Activated B cell treated with CpG ODN at 0.5 μM for 24 hours (primary cell): ENCODE measurements at regions not wholly inside any gene's neighbourhood (a gene's known extent, or its start where the extent isn't known, plus 50 kb on each side); places are given as distances from the start of the nearest gene placed in this dataset.
"Not testable (repeated sequence)": the region's sequence is repeated elsewhere in the genome, so short reads cannot be mapped to it uniquely, and the experiment has no call there.

Experiments
- ATAC-seq: fragments of 200-7000 bp; cut with Tn5 transposase; one replicate; pipeline ENCODE4 v1.10.0; 2021; ENCODE audit warnings: low read depth, mild to moderate bottlenecking, moderate library complexity
- CTCF ChIA-PET: fragments of 350-600 bp; sonication (Branson Sonifier 250); formaldehyde crosslinking; loops from one replicate; lab custom pipeline; 2021; ENCODE audit warnings: antibody characterized with exemption; lab: Charles Lee
- POLR2A ChIA-PET: fragments of 350-600 bp; sonication (Branson Sonifier 250); formaldehyde crosslinking; loops from one replicate; lab custom pipeline; 2021; ENCODE audit warnings: antibody characterized with exemption; lab: Charles Lee
- DNase-seq: peaks from one replicate; pipeline ENCODE4 v3.0.0; 2022
- H3K27ac Mint-ChIP-seq: one replicate; pipeline ENCODE4 v1.8.0; 2020; ENCODE audit warnings: mixed read lengths
- H3K27me3 Mint-ChIP-seq: one replicate; pipeline ENCODE4 v1.8.0; 2021; ENCODE audit warnings: mixed read lengths
- H3K36me3 Mint-ChIP-seq: one replicate; pipeline ENCODE4 v1.8.0; 2021; ENCODE audit warnings: low read depth, mixed read lengths
- H3K4me1 Mint-ChIP-seq: one replicate; pipeline ENCODE4 v1.8.0; 2021; ENCODE audit warnings: mixed read lengths
- H3K4me3 Mint-ChIP-seq: one replicate; pipeline ENCODE4 v1.8.0; 2020; ENCODE audit warnings: mild to moderate bottlenecking, mixed read lengths
- H3K9me3 Mint-ChIP-seq: one replicate; pipeline ENCODE4 v1.8.0; 2020; ENCODE audit warnings: mixed read lengths
- intact Hi-C: fragments of 100-400 bp; cut with micrococcal nuclease; formaldehyde crosslinking; loops from one replicate; pipeline ENCODE4 v1.15.1; 2024
- TF ChIP-seq, protein P1 (sequence below): fragments of 200-600 bp; IDR thresholded peaks from one replicate; pipeline ENCODE4 v1.8.0; 2022; ENCODE audit warnings: antibody characterized with exemption, mild to moderate bottlenecking

DNA sequence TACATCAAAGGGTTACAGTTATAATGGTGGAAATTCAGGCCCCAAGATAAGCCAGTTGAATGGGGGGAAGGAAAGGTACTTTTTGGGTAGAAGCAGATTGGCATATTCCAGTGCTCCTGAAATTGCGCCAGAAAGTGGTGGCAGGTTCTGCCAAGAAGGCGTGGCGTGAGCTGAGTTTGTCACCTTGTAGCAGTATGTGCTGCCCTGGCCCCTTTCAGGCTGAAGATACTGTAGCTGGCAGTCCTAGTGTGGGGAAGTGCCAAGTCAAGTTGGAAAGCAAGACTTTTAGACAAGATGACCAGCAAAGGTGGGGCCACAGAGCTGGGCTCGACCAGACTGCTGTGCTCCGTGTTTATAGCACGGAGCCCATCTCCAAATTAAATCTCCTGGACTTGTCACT lies 133.6 kb upstream of the GLRA1 start:
- Mint-ChIP-seq H3K27me3 (peaks cover 6% of the 10 kb centered on the region), H3K4me1 (peaks cover 17% of the 10 kb centered on the region), H3K27ac (no peak overlapping the region), H3K9me3 (peaks cover 7% of the 10 kb centered on the region), H3K4me3 (no peak overlapping the region), H3K36me3 (no peaks in the 10 kb centered on the region)
- ChIA-PET CTCF (no interaction called here), POLR2A (interaction anchor here (0.6 kb wide), 1 partner anchor 29 kb away, joined by 3 read pairs; no protein-coding TSS in a partner anchor)
- ATAC-seq (no peak), DNase-seq (no peak)
- TF ChIP-seq, protein P1, sequence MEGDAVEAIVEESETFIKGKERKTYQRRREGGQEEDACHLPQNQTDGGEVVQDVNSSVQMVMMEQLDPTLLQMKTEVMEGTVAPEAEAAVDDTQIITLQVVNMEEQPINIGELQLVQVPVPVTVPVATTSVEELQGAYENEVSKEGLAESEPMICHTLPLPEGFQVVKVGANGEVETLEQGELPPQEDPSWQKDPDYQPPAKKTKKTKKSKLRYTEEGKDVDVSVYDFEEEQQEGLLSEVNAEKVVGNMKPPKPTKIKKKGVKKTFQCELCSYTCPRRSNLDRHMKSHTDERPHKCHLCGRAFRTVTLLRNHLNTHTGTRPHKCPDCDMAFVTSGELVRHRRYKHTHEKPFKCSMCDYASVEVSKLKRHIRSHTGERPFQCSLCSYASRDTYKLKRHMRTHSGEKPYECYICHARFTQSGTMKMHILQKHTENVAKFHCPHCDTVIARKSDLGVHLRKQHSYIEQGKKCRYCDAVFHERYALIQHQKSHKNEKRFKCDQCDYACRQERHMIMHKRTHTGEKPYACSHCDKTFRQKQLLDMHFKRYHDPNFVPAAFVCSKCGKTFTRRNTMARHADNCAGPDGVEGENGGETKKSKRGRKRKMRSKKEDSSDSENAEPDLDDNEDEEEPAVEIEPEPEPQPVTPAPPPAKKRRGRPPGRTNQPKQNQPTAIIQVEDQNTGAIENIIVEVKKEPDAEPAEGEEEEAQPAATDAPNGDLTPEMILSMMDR: no peak
- intact Hi-C loops: no loop called here

DNA sequence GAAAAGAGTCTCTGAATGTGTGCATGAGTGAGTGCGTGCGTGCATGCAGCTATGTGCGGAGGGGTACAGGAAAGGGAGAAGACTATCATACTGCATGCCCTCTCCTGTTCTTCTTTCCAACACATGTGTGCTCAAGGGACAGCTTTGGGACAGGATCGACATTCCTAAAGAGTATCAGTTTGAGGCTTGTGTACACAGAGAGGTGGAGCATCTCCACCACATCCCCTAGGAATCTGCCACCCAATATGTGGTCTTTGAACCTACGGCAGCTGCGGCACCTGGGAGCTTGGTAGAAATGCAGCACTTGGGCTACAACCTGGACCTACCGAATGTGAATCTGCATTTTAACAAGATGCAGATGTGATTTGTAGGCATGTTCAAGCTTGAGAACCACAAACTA lies 132.3 kb upstream of the GLRA1 start:
- TF ChIP-seq, protein P1: no peak
- intact Hi-C loops: no loop called here
- H3K4me3 Mint-ChIP-seq: no peak overlapping the region
- H3K27ac Mint-ChIP-seq: no peak overlapping the region
- H3K27me3 Mint-ChIP-seq: peaks cover 15% of the 10 kb centered on the region
- no peak for DNase-seq
- peaks cover 16% of the 10 kb centered on the region for H3K4me1 Mint-ChIP-seq
- no peak for ATAC-seq
- ChIA-PET CTCF (no interaction called here), POLR2A (no interaction called here)
- H3K9me3 Mint-ChIP-seq: peaks cover 7% of the 10 kb centered on the region
- H3K36me3 Mint-ChIP-seq: no peaks in the 10 kb centered on the region

DNA sequence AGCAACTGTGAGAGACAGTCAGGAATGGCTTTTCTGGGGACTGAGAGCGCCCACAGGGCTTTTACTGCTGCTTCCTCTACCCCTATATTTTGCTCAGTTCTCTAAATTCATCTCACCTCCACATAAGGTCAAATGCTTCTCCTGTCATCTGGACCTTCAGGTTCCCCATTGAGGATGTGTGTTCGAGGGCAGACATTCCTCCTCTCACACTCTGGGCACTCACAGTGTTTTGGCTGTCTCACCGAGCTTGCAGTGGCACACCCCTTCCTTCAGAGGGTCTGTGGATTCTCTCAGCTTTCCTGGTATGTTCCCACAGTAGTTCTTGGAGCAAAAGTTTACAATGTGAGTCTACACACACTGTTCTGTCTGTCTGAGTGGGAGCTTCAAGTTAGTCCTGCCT lies 127.8 kb upstream of the GLRA1 start:
- CTCF ChIA-PET: no interaction called here
- intact Hi-C loops: no loop called here
- DNase-seq: no peak
- H3K27ac Mint-ChIP-seq: no peak overlapping the region
- H3K9me3 Mint-ChIP-seq: peaks cover 29% of the 10 kb centered on the region
- H3K27me3 Mint-ChIP-seq: peaks cover 20% of the 10 kb centered on the region
- ATAC-seq: no peak
- no peaks in the 10 kb centered on the region for H3K4me1 Mint-ChIP-seq
- TF ChIP-seq, protein P1: no peak
- POLR2A ChIA-PET: no interaction called here
- H3K36me3 Mint-ChIP-seq: peaks cover 2% of the 10 kb centered on the region
- no peak overlapping the region for H3K4me3 Mint-ChIP-seq

DNA sequence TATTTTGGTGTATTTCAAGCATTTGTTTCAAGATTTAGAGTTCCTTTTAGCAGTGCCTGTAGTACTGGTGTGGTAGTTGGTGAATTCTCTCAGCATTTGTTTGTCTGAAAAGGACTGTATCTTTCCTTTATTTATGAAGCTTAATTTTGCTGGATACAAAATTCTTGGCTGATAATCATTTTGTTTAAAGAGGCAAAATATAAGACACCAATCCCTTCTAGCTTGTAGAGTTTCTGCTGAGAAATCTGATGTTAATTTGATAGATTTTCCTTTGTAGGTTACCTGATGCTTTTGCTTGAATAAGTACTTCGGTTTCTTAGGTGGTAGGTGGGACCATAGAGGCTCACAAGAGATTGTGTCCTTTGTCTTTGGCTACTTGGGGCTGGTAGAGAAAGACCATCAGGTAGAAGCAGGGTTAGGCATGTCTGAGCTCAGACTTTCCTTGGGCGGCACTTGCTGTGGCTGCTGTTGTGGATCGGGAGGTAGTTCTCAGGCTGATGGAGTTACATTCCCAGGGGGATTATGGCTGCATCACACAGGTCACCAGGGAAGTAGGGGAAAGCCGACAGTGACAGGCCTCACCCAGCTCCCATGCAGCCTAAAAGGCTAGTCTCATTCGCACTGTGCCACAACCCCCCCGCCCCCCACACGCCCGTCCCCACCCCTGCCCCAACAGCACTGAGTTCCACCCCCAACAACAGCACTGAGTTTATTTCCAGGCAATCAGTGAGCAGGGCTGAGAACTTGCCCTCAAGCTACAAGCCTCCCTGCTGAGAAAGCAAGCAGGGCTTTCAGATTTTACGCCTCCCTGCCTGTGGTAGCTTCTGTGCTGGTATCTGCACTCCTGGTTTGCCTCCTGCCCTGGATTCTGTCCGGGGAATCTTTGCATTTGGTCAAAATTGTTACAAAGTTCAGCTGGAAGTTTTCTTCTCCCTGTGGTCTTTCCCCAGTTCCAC lies 127.1 kb upstream of the GLRA1 start:
- TF ChIP-seq, protein P1: no peak
- no peak for ATAC-seq
- no peak overlapping the region for H3K4me3 Mint-ChIP-seq
- no peak overlapping the region for H3K27ac Mint-ChIP-seq
- no peak for DNase-seq
- POLR2A ChIA-PET: interaction anchor here (0.6 kb wide), 1 partner anchor 12 kb away, joined by 3 read pairs; no protein-coding TSS in a partner anchor
- peaks cover 2% of the 10 kb centered on the region for H3K36me3 Mint-ChIP-seq
- H3K27me3 Mint-ChIP-seq: peaks cover 17% of the 10 kb centered on the region
- no peaks in the 10 kb centered on the region for H3K4me1 Mint-ChIP-seq
- CTCF ChIA-PET: no interaction called here
- H3K9me3 Mint-ChIP-seq: peaks cover 29% of the 10 kb centered on the region
- intact Hi-C loops: no loop called here

DNA sequence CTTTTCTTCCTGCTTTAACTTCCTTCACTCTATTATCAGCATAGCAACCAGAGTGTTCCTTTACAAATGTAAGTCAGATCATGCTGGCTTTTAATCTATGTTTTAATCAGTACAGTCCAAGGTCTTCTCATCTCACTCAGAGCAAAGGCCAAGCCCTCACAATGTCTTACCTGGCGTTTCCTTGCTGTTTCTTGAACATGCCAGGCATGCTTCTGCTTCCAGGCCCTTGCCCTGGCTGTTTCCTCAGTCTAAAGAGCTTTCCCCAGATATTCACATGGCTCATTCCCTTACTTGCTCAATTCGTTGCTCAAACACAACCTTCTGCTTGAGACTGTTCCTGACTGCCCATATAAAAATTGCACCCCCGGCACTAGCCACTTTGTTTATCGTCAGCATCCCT lies 121.7 kb upstream of the GLRA1 start:
- CTCF ChIA-PET: no interaction called here
- Mint-ChIP-seq H3K4me1 (no peaks in the 10 kb centered on the region), H3K27me3 (peaks cover 5% of the 10 kb centered on the region), H3K4me3 (no peak overlapping the region), H3K27ac (no peak overlapping the region), H3K36me3 (peaks cover 2% of the 10 kb centered on the region), H3K9me3 (peaks cover 24% of the 10 kb centered on the region)
- TF ChIP-seq, protein P1: no peak
- ATAC-seq (no peak), DNase-seq (no peak)
- intact Hi-C loops: no loop called here
- POLR2A ChIA-PET: no interaction called here

DNA sequence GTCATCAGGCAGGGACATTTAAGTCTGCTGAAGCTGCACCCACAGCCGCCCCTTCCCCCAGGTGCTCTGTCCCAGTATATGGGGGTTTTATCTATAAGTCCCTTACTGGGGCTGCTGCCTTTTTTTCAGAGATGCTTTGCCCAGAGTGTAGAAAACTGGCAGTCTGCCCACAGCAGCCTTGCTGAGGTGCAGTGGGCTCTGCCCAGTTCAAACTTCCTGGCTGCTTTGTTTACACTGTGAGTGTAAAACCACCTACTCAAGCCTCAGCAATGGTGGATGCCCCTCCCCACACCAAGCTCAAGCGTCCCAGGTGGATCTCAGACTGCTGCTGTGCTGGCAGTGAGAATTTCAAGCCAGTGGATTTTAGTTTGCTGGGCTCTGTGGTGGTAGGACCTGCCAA lies 114.2 kb upstream of the GLRA1 start:
- CTCF ChIA-PET, DNase-seq, intact Hi-C loops, H3K4me1 Mint-ChIP-seq, ATAC-seq, H3K27me3 Mint-ChIP-seq, H3K27ac Mint-ChIP-seq, H3K4me3 Mint-ChIP-seq, H3K9me3 Mint-ChIP-seq, H3K36me3 Mint-ChIP-seq: not testable (repeated sequence)
- POLR2A ChIA-PET: interaction anchor here (0.6 kb wide), 1 partner anchor 13 kb away, joined by 3 read pairs; no protein-coding TSS in a partner anchor

DNA sequence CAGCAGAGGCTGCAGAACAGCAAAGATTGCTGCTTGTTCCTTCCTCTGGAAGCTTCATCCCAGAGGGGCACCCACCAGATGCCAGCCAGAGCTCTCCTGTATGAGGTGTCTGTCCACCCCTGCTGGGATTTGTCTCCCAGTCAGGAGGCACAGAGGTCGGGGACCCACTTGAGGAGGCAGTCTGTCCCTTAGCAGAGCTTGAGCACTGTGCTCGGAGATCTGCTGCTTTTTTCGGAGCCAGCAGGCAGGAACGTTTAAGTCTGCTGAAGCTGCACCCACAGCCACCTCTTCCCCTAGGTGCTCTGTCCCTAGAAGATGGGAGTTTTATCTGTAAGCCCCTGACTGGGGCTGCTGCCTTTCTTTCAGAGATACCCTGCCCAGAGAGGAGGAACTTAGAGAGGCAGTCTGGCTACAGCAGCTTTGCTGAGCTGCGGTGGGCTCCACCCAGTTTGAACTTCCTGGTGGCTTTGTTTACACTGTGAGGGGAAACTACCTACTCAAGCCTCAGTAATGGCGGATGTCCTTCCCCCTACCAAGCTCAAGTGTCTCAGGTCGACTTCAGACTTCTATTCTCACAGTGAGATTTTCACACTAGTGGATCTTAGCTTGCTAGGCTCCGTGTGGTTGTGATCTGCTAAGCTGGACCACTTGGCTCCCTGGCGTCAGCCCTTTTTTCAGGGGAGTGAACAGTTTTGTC lies 101.8 kb upstream of the GLRA1 start:
- ATAC-seq: peak; percentile 28
- H3K27me3 Mint-ChIP-seq, intact Hi-C loops, DNase-seq, CTCF ChIA-PET, POLR2A ChIA-PET: not testable (repeated sequence)
- Mint-ChIP-seq H3K9me3 (peaks cover 56% of the 10 kb centered on the region), H3K27ac (peak overlapping the region; percentile 73), H3K4me3 (peak overlapping the region; percentile 48), H3K36me3 (peaks cover 36% of the 10 kb centered on the region), H3K4me1 (peaks cover 26% of the 10 kb centered on the region)
